Smooth muscle cell (in vitro differentiated cells): ENCODE measurements at regions not wholly inside any gene's neighbourhood (a gene's known extent, or its start where the extent isn't known, plus 50 kb on each side); places are given as distances from the start of the nearest gene placed in this dataset.

ENCODE experiments used
- DNase-seq: peaks from one replicate; lab custom pipeline; 2025; ENCODE audit not compliant: unreplicated experiment; lab: John Stamatoyannopoulos, UW
- H2AFZ ChIP-seq: fragments of 200-600 bp; sonication (generic); 2 replicates; pipeline ENCODE4 v1.6.0; 2016; ENCODE audit warnings: antibody characterized with exemption, low read depth, mild to moderate bottlenecking
- H3F3A ChIP-seq: fragments of 200-600 bp; sonication (generic); 2 replicates; pipeline ENCODE4 v1.6.0; 2017; ENCODE audit warnings: antibody characterized with exemption, low read depth
- H3K27ac ChIP-seq: fragments of 200-600 bp; sonication (generic); 2 replicates; pipeline ENCODE4 v1.5.1; 2016; ENCODE audit warnings: low read depth, mild to moderate bottlenecking
- H3K27me3 ChIP-seq: fragments of 200-600 bp; sonication (generic); 2 replicates; pipeline ENCODE4 v1.6.1; 2016; ENCODE audit warnings: low read depth, mild to moderate bottlenecking
- H3K36me3 ChIP-seq: fragments of 200-600 bp; sonication (generic); 2 replicates; pipeline ENCODE4 v1.5.1; 2016; ENCODE audit warnings: low read depth
- H3K4me1 ChIP-seq: fragments of 200-600 bp; sonication (generic); 2 replicates; pipeline ENCODE4 v1.5.1; 2016; ENCODE audit warnings: low read depth
- H3K4me2 ChIP-seq: fragments of 200-600 bp; sonication (generic); 2 replicates; pipeline ENCODE4 v1.6.0; 2016; ENCODE audit warnings: mild to moderate bottlenecking
- H3K4me3 ChIP-seq: fragments of 200-600 bp; sonication (generic); 2 replicates; pipeline ENCODE4 v1.5.1; 2016; ENCODE audit warnings: mild to moderate bottlenecking
- H3K79me2 ChIP-seq: fragments of 200-600 bp; sonication (generic); 2 replicates; pipeline ENCODE4 v1.6.0; 2016; ENCODE audit warnings: low read depth, mild to moderate bottlenecking
- H3K9ac ChIP-seq: fragments of 200-600 bp; sonication (generic); 2 replicates; pipeline ENCODE4 v1.6.0; 2016; ENCODE audit warnings: low read depth
- H3K9me3 ChIP-seq: fragments of 200-600 bp; sonication (generic); replicated peaks from 2 replicates; pipeline ENCODE4 v1.5.1; 2016; ENCODE audit warnings: low read depth
- H4K20me1 ChIP-seq: fragments of 200-600 bp; sonication (generic); 2 replicates; pipeline ENCODE4 v1.6.0; 2016; ENCODE audit warnings: low read depth
- CTCF ChIP-seq: fragments of 200-600 bp; sonication (generic); IDR thresholded peaks from 2 replicates; pipeline ENCODE4 v1.5.1; 2017; ENCODE audit warnings: borderline replicate concordance, mild to moderate bottlenecking, antibody characterized with exemption; ENCODE audit not compliant: insufficient read depth, poor library complexity, severe bottlenecking
- whole genome bisulfite sequencing: methylation state at CpG from one replicate; pipeline ENCODE4 v1.1.7; 2016; ENCODE audit warnings: low lambda C conversion rate; 5-methylcytosine and 5-hydroxymethylcytosine counted together

GRCh38 chr20:59482351-59483187 is 121.8 kb upstream of the PHACTR3 start:
- H3K9ac ChIP-seq = no peak overlapping the region
- H2AFZ ChIP-seq = no peak overlapping the region
- TF ChIP-seq CTCF = no peak
- no peaks in the 10 kb centered on the region for H3K9me3 ChIP-seq
- H3K79me2 ChIP-seq = no peaks in the 10 kb centered on the region
- no peak for DNase-seq
- no peak overlapping the region for H3K27ac ChIP-seq
- 88% methylated on average over 17 of the region's 17 CpGs for WGBS
- no peaks in the 10 kb centered on the region for H3K36me3 ChIP-seq
- no peaks in the 10 kb centered on the region for H4K20me1 ChIP-seq
- H3F3A ChIP-seq = no peaks in the 10 kb centered on the region
- peaks cover 12% of the 10 kb centered on the region for H3K27me3 ChIP-seq
- H3K4me3 ChIP-seq = no peak overlapping the region
- H3K4me2 ChIP-seq = no peak overlapping the region
- no peaks in the 10 kb centered on the region for H3K4me1 ChIP-seq

GRCh38 chr20:59483481-59483880 is 120.9 kb upstream of the PHACTR3 start:
- Histone ChIP-seq H3K4me2 (no peak overlapping the region), H3K4me3 (no peak overlapping the region), H4K20me1 (no peaks in the 10 kb centered on the region), H3K27ac (no peak overlapping the region), H3K9ac (no peak overlapping the region), H3K27me3 (peaks cover 9% of the 10 kb centered on the region), H3K79me2 (no peaks in the 10 kb centered on the region), H3K9me3 (no peaks in the 10 kb centered on the region), H3K4me1 (no peaks in the 10 kb centered on the region), H3F3A (no peaks in the 10 kb centered on the region), H2AFZ (no peak overlapping the region), H3K36me3 (no peaks in the 10 kb centered on the region)
- WGBS = 86% methylated on average over 5 of the region's 5 CpGs
- no peak for DNase-seq
- TF ChIP-seq CTCF = no peak

- H4K20me1 ChIP-seq = no peaks in the 10 kb centered on the region
- DNase-seq = no peak
- no peak for TF ChIP-seq CTCF
- no peaks in the 10 kb centered on the region for H3K9me3 ChIP-seq
- no peaks in the 10 kb centered on the region for H3K79me2 ChIP-seq
- H3K4me1 ChIP-seq = no peaks in the 10 kb centered on the region
- H3K9ac ChIP-seq = no peak overlapping the region
- no peak overlapping the region for H2AFZ ChIP-seq
- peaks cover 3% of the 10 kb centered on the region for H3K27me3 ChIP-seq
- WGBS = 92% methylated on average over 6 of the region's 6 CpGs
- no peak overlapping the region for H3K4me3 ChIP-seq
- no peak overlapping the region for H3K4me2 ChIP-seq
- no peaks in the 10 kb centered on the region for H3F3A ChIP-seq
- no peak overlapping the region for H3K27ac ChIP-seq
- H3K36me3 ChIP-seq = no peaks in the 10 kb centered on the region
Measured at GRCh38 chr20:59484228-59484627, 120.1 kb upstream of the PHACTR3 start.
